HepG2 (cell line): ENCODE measurements at regions not wholly inside any gene's neighbourhood (a gene's known extent, or its start where the extent isn't known, plus 50 kb on each side); places are given as distances from the start of the nearest gene placed in this dataset.

Source experiments
- ATAC-seq: fragments of 200-7000 bp; cut with Tn5 transposase; 3 replicates; pipeline ENCODE4 v1.9.1; 2020; ENCODE audit warnings: mild to moderate bottlenecking, moderate library complexity
- BruUV-seq: library from RNA; stranded (reverse); fragments of 400-500 nt; replicated peaks from 2 replicates; lab custom pipeline; 2021; lab: Mats Ljungman, UMichigan
- CTCF ChIA-PET: fragments of 300-600 bp; formaldehyde crosslinking; extraction: SDS; loops from one replicate; lab custom pipeline; 2021; ENCODE audit warnings: low total read pairs, inconsistent platforms, low intra/inter-chr PET ratio; lab: Yijun Ruan, JAX
- POLR2A ChIA-PET: fragments of 350-600 bp; sonication (Branson Sonifier 250); formaldehyde crosslinking; loops from one replicate; lab custom pipeline; 2020; ENCODE audit warnings: antibody characterized with exemption, inconsistent platforms; lab: Yijun Ruan, JAX
- DNase-seq: peaks from one replicate; pipeline ENCODE4 v3.0.0-alpha.2; 2015; ENCODE audit warnings: low spot score
- FAIRE-seq: peaks from 3 replicates; lab custom pipeline; 2011; peaks lifted over from hg19 to GRCh38; lab: Jason Lieb, UNC
- H2AFZ ChIP-seq: one replicate; pipeline ENCODE4 v1.6.1; 2011; ENCODE audit warnings: low read length, inconsistent platforms
- H3K27ac ChIP-seq: fragments of 300-600 bp; 3 replicates; pipeline ENCODE4 v1.8.0; 2011; ENCODE audit warnings: mixed run types, mild to moderate bottlenecking, mixed read lengths, low read length, inconsistent platforms; ENCODE audit not compliant: insufficient read depth; ENCODE audit errors: extremely low read length
- H3K27me3 ChIP-seq, 2 experiments: fragments of 200-600 bp in 1 of 2; 2 replicates in 1 of 2; 3 replicates in 1 of 2; pipeline versions ENCODE4 v1.6.0 to v1.8.0; 2011; ENCODE audit warnings: low read length in 2 of 2, mild to moderate bottlenecking in 2 of 2, moderate library complexity in 2 of 2, inconsistent platforms in 1 of 2; ENCODE audit not compliant: insufficient read depth in 2 of 2, control insufficient read depth in 1 of 2
- H3K36me3 ChIP-seq, 2 experiments: fragments of 200-600 bp in 1 of 2; replicated peaks in 1 of 2; 2 replicates in 1 of 2; 3 replicates in 1 of 2; pipeline versions ENCODE4 v1.5.1 to v1.8.0; 2011; ENCODE audit warnings: low read length in 2 of 2, inconsistent platforms in 1 of 2; ENCODE audit not compliant: insufficient read depth in 2 of 2, control insufficient read depth in 1 of 2
- H3K4me1 ChIP-seq: 2 replicates; pipeline ENCODE4 v1.5.1; 2012; ENCODE audit warnings: low read length, inconsistent platforms; ENCODE audit not compliant: insufficient read depth
- H3K4me2 ChIP-seq: 2 replicates; pipeline ENCODE4 v1.6.0; 2011; ENCODE audit warnings: low read depth, low read length, inconsistent platforms
- H3K4me3 ChIP-seq, 3 experiments: fragments of 200-600 bp in 1 of 3; sonication (generic), shearing (Covaris generic) in 1 of 3; replicated peaks in 1 of 3; 2 replicates each; pipeline ENCODE4 v1.5.1; 2011 to 2016; ENCODE audit warnings: low read length in 3 of 3, inconsistent platforms in 2 of 3, low read depth in 2 of 3, mild to moderate bottlenecking in 2 of 3, control low read depth in 1 of 3, mixed read lengths in 1 of 3; ENCODE audit not compliant: insufficient read depth in 1 of 3
- H3K79me2 ChIP-seq: one replicate; pipeline ENCODE4 v1.6.1; 2011; ENCODE audit warnings: low read length, inconsistent platforms; ENCODE audit not compliant: insufficient read depth
- H3K9ac ChIP-seq: 2 replicates; pipeline ENCODE4 v1.6.0; 2011; ENCODE audit warnings: mild to moderate bottlenecking, low read depth, low read length, inconsistent platforms; ENCODE audit not compliant: insufficient read depth
- H3K9me3 ChIP-seq: 2 replicates; pipeline ENCODE4 v1.5.1; 2012; ENCODE audit warnings: mild to moderate bottlenecking, low read length
- H4K20me1 ChIP-seq: 2 replicates; pipeline ENCODE4 v1.6.0; 2011; ENCODE audit warnings: inconsistent platforms, mild to moderate bottlenecking, low read length, moderate library complexity; ENCODE audit not compliant: insufficient read depth
- FOSL2 ChIP-seq: sonication (generic); formaldehyde crosslinking; IDR thresholded peaks from 2 replicates; pipeline ENCODE4 v1.4.0; 2020; ENCODE audit warnings: missing genetic modification reagents
- GTF3A ChIP-seq: sonication (generic); formaldehyde crosslinking; conservative IDR thresholded peaks from 2 replicates; pipeline ENCODE4 v1.4.0; 2020; ENCODE audit warnings: mild to moderate bottlenecking, missing genetic modification reagents
- HDAC1 ChIP-seq: sonication (generic); formaldehyde crosslinking; IDR thresholded peaks from 2 replicates; pipeline ENCODE4 v1.5.1; 2020; ENCODE audit warnings: mild to moderate bottlenecking, missing genetic modification reagents
- MAF1 ChIP-seq: sonication (generic); formaldehyde crosslinking; IDR thresholded peaks from 2 replicates; pipeline ENCODE4 v1.5.0; 2020; ENCODE audit warnings: missing genetic modification reagents, borderline replicate concordance
- NPAS2 ChIP-seq: sonication (generic); formaldehyde crosslinking; IDR thresholded peaks from 2 replicates; pipeline ENCODE4 v1.8.0; 2022; ENCODE audit warnings: mild to moderate bottlenecking, missing genetic modification reagents, borderline replicate concordance
- ONECUT2 ChIP-seq: sonication (generic); formaldehyde crosslinking; IDR thresholded peaks from 2 replicates; pipeline ENCODE4 v1.4.0; 2020; ENCODE audit warnings: missing genetic modification reagents
- ZNF616 ChIP-seq: sonication (generic); formaldehyde crosslinking; IDR thresholded peaks from 2 replicates; pipeline ENCODE4 v1.5.0; 2020; ENCODE audit warnings: low read depth, mild to moderate bottlenecking, missing genetic modification reagents
- WGBS: methylation state at CpG from one replicate; pipeline ENCODE4 v1.1.6; 2017; ENCODE audit warnings: low lambda C conversion rate; 5-methylcytosine and 5-hydroxymethylcytosine counted together
- in situ Hi-C: cut with HindIII; loops from 2 replicates; pipeline ENCODE4 v1.10.0; 2017; ENCODE audit warnings: low pct_unique_long_range_greater_than_20kb; ENCODE audit not compliant: extremely low pct_ligation_motif_present
- intact Hi-C: fragments of 100-400 bp; cut with micrococcal nuclease; formaldehyde crosslinking; loops from one replicate; pipeline ENCODE4 v1.10.0; 2022; ENCODE audit not compliant: unreplicated experiment

GRCh38 chr3:56880720-56881575 lies 79.2 kb upstream of the ARHGEF3 start:
- no peaks in the 10 kb centered on the region for H3K4me1 ChIP-seq
- no peak overlapping the region for H3K4me2 ChIP-seq
- no peaks in the 10 kb centered on the region for H3K9me3 ChIP-seq
- in situ Hi-C loops: no loop called here
- CTCF ChIA-PET: no interaction called here
- H3K9ac ChIP-seq: no peak overlapping the region
- H3K36me3 ChIP-seq: no peaks in the 10 kb centered on the region
- H3K79me2 ChIP-seq: no peaks in the 10 kb centered on the region
- FAIRE-seq (no peak), ATAC-seq (no peak), DNase-seq (peak; percentile 25)
- H3K27ac ChIP-seq: no peak overlapping the region
- TF ChIP-seq FOSL2 (CRISPR knock-in tag): peak; percentile 21; the same call in 1 of the 2 replicates
- TF ChIP-seq ZNF616: no peak
- WGBS: 95% methylated on average over 8 of the region's 8 CpGs
- H2AFZ ChIP-seq: no peak overlapping the region
- BruUV-seq: no TSS peak
- H3K4me3 ChIP-seq: no peak overlapping the region
- POLR2A ChIA-PET: no interaction called here
- H4K20me1 ChIP-seq: no peaks in the 10 kb centered on the region
- intact Hi-C loops: no loop called here
- no peaks in the 10 kb centered on the region for H3K27me3 ChIP-seq

GRCh38 chr3:56879436-56880215 lies 77.9 kb upstream of the ARHGEF3 start:
- FAIRE-seq (no peak), ATAC-seq (no peak), DNase-seq (no peak)
- WGBS: 80% methylated on average over 3 of the region's 3 CpGs
- no TSS peak for BruUV-seq
- no peaks in the 10 kb centered on the region for H3K36me3 ChIP-seq
- no peak overlapping the region for H2AFZ ChIP-seq
- intact Hi-C loops (no loop called here), in situ Hi-C loops (no loop called here)
- no peaks in the 10 kb centered on the region for H3K79me2 ChIP-seq
- H3K27ac ChIP-seq: no peak overlapping the region
- H3K27me3 ChIP-seq: no peaks in the 10 kb centered on the region
- TF ChIP-seq GTF3A (CRISPR knock-in tag) (no peak), ONECUT2 (CRISPR knock-in tag) (no peak), HDAC1 (CRISPR knock-in tag) (no peak), NPAS2 (CRISPR knock-in tag) (no peak), MAF1 (CRISPR knock-in tag) (no peak)
- POLR2A ChIA-PET: no interaction called here
- CTCF ChIA-PET: no interaction called here
- no peak overlapping the region for H3K4me2 ChIP-seq
- no peak overlapping the region for H3K9ac ChIP-seq
- no peaks in the 10 kb centered on the region for H3K4me1 ChIP-seq
- H3K9me3 ChIP-seq: no peaks in the 10 kb centered on the region
- H3K4me3 ChIP-seq: no peak overlapping the region
- no peaks in the 10 kb centered on the region for H4K20me1 ChIP-seq
